SK-N-SH (cell line): ENCODE measurements at regions not wholly inside any gene's neighbourhood (a gene's known extent, or its start where the extent isn't known, plus 50 kb on each side); places are given as distances from the start of the nearest gene placed in this dataset.

ENCODE experiments used
- CTCF ChIA-PET: fragments of 300-600, 350-600 bp; formaldehyde crosslinking; extraction: SDS; loops from one replicate; lab custom pipeline; 2021; lab: Yijun Ruan, JAX
- POLR2A ChIA-PET: fragments of 350-600 bp; sonication (Branson Sonifier 250); formaldehyde crosslinking; extraction: SDS; loops from one replicate; lab custom pipeline; 2020; ENCODE audit warnings: antibody characterized with exemption, inconsistent platforms; lab: Yijun Ruan, JAX
- DNase-seq: peaks from one replicate; pipeline ENCODE4 v3.0.0; 2012
- H2AFZ ChIP-seq: fragments of 200-600 bp; sonication (generic); 2 replicates; pipeline ENCODE4 v1.8.1; 2016; ENCODE audit warnings: antibody characterized with exemption, mild to moderate bottlenecking, low read depth
- H3F3A ChIP-seq: fragments of 200-600 bp; sonication (generic); replicated peaks from 2 replicates; pipeline ENCODE3; 2016; ENCODE audit warnings: antibody characterized with exemption, mild to moderate bottlenecking; ENCODE audit not compliant: insufficient read depth
- H3K27ac ChIP-seq, 2 experiments: fragments of 200-500 bp in 1 of 2; fragments of 200-600 bp in 1 of 2; sonication (Bioruptor generic) in 1 of 2; sonication (generic), shearing (Covaris generic) in 1 of 2; 2 replicates each; pipeline versions ENCODE4 v1.5.1 to v1.6.1; 2014 to 2016; ENCODE audit warnings: low read depth in 2 of 2, inconsistent platforms in 1 of 2, low read length in 1 of 2, mild to moderate bottlenecking in 1 of 2, mixed read lengths in 1 of 2
- H3K27me3 ChIP-seq: fragments of 200-600 bp; sonication (generic), shearing (Covaris generic); 2 replicates; pipeline ENCODE4 v1.6.1; 2016; ENCODE audit warnings: mixed run types; ENCODE audit not compliant: insufficient read depth
- H3K36me3 ChIP-seq, 2 experiments: fragments of 200-500 bp in 1 of 2; fragments of 200-600 bp in 1 of 2; sonication (Bioruptor generic) in 1 of 2; sonication (generic) in 1 of 2; replicated peaks in 1 of 2; 2 replicates each; pipeline versions ENCODE3 to v1.5.1; 2014 to 2016; ENCODE audit warnings: low read length in 1 of 2, mild to moderate bottlenecking in 1 of 2; ENCODE audit not compliant: insufficient read depth in 2 of 2, control insufficient read depth in 1 of 2
- H3K4me1 ChIP-seq, 2 experiments: fragments of 200-500 bp in 1 of 2; fragments of 200-600 bp in 1 of 2; sonication (Bioruptor generic) in 1 of 2; sonication (generic), shearing (Covaris generic) in 1 of 2; 2 replicates each; pipeline versions ENCODE4 v1.5.1 to v1.6.1; 2014 to 2016; ENCODE audit warnings: low read depth in 1 of 2, low read length in 1 of 2, mixed run types in 1 of 2; ENCODE audit not compliant: insufficient read depth in 2 of 2, control insufficient read depth in 1 of 2
- H3K4me2 ChIP-seq: fragments of 200-600 bp; sonication (generic), shearing (Covaris generic); 2 replicates; pipeline ENCODE4 v1.6.1; 2017; ENCODE audit warnings: mixed run types
- H3K4me3 ChIP-seq, 2 experiments: fragments of 200-500 bp in 1 of 2; fragments of 200-600 bp in 1 of 2; sonication (Bioruptor generic) in 1 of 2; sonication (generic), shearing (Covaris generic) in 1 of 2; 2 replicates each; pipeline versions ENCODE4 v1.5.1 to v1.8.1; 2014 to 2016; ENCODE audit warnings: low read depth in 2 of 2, inconsistent platforms in 1 of 2, low read length in 1 of 2, mild to moderate bottlenecking in 1 of 2, mixed read lengths in 1 of 2, moderate library complexity in 1 of 2
- H3K79me2 ChIP-seq: fragments of 200-600 bp; sonication (generic); 2 replicates; pipeline ENCODE4 v1.8.1; 2017; ENCODE audit warnings: mild to moderate bottlenecking; ENCODE audit not compliant: insufficient read depth
- H3K9ac ChIP-seq: fragments of 200-600 bp; sonication (generic); 2 replicates; pipeline ENCODE4 v1.6.1; 2017; ENCODE audit warnings: mixed run types
- H3K9me2 ChIP-seq: fragments of 200-600 bp; sonication (generic); 2 replicates; pipeline ENCODE4 v1.6.1; 2017; ENCODE audit warnings: mixed run types
- H3K9me3 ChIP-seq: fragments of 200-600 bp; sonication (generic); 2 replicates; pipeline ENCODE4 v1.6.1; 2017; ENCODE audit warnings: mixed run types, mild to moderate bottlenecking, moderate library complexity
- H4K20me1 ChIP-seq: fragments of 200-600 bp; sonication (generic); 2 replicates; pipeline ENCODE4 v1.6.1; 2017; ENCODE audit warnings: mild to moderate bottlenecking, mixed run types; ENCODE audit not compliant: insufficient read depth
- ELF1 ChIP-seq: IDR thresholded peaks from 2 replicates; pipeline ENCODE4 v1.4.0; 2012
- EP300 ChIP-seq, 2 experiments: IDR thresholded peaks; 2 replicates each; pipeline versions ENCODE4 v1.4.0 to v1.6.1; 2012; ENCODE audit warnings: borderline replicate concordance in 1 of 2, low read depth in 1 of 2, low read length in 1 of 2
- EZH2phosphoT487 ChIP-seq: fragments of 200-600 bp; sonication (generic); IDR thresholded peaks from 2 replicates; pipeline ENCODE4 v1.6.1; 2017; ENCODE audit warnings: low read depth, mixed run types, mild to moderate bottlenecking, antibody characterized with exemption, moderate library complexity, borderline replicate concordance
- FOSL2 ChIP-seq: IDR thresholded peaks from 2 replicates; pipeline ENCODE4 v1.4.0; 2012; ENCODE audit warnings: low read depth, mild to moderate bottlenecking, moderate library complexity, borderline replicate concordance
- FOXJ3 ChIP-seq: sonication (generic); formaldehyde crosslinking; IDR thresholded peaks from 2 replicates; pipeline ENCODE4 v1.5.1; 2020; ENCODE audit warnings: mild to moderate bottlenecking, missing genetic modification reagents
- FOXM1 ChIP-seq: IDR thresholded peaks from 2 replicates; pipeline ENCODE4 v1.4.0; 2012; ENCODE audit warnings: low read depth, mild to moderate bottlenecking
- GATA2 ChIP-seq: sonication (generic); formaldehyde crosslinking; IDR thresholded peaks from 2 replicates; pipeline ENCODE4 v1.5.0; 2020; ENCODE audit warnings: mild to moderate bottlenecking, missing genetic modification reagents
- MAX ChIP-seq: IDR thresholded peaks from 2 replicates; pipeline ENCODE4 v1.4.0; 2012; ENCODE audit warnings: low read depth
- MEF2A ChIP-seq: IDR thresholded peaks from 2 replicates; pipeline ENCODE4 v1.4.0; 2012; ENCODE audit warnings: low read depth, borderline replicate concordance
- MXI1 ChIP-seq: IDR thresholded peaks from 2 replicates; pipeline ENCODE4 v1.6.1; 2012; ENCODE audit warnings: mild to moderate bottlenecking, low read depth, low read length, improper control_type of control experiment
- NFIC ChIP-seq: IDR thresholded peaks from 2 replicates; pipeline ENCODE4 v1.4.0; 2012; ENCODE audit warnings: borderline replicate concordance
- NRF1 ChIP-seq: IDR thresholded peaks from 2 replicates; pipeline ENCODE4 v1.6.1; 2012; ENCODE audit warnings: low read depth, mild to moderate bottlenecking, low read length
- PBX3 ChIP-seq: IDR thresholded peaks from 2 replicates; pipeline ENCODE4; 2012
- POLR2AphosphoS5 ChIP-seq: IDR thresholded peaks from 2 replicates; pipeline ENCODE4 v1.6.1; 2012; ENCODE audit warnings: low read depth, low read length
- RAD21 ChIP-seq: IDR thresholded peaks from 2 replicates; pipeline ENCODE4 v1.6.1; 2012; ENCODE audit warnings: mild to moderate bottlenecking, low read length
- RFX5 ChIP-seq: IDR thresholded peaks from 2 replicates; pipeline ENCODE4 v1.6.1; 2012; ENCODE audit warnings: mild to moderate bottlenecking, improper control_type of control experiment, low read length
- RXRA ChIP-seq: IDR thresholded peaks from 2 replicates; pipeline ENCODE4 v1.4.0; 2012; ENCODE audit warnings: low read depth, mild to moderate bottlenecking, borderline replicate concordance
- SMC3 ChIP-seq: IDR thresholded peaks from 2 replicates; pipeline ENCODE4 v1.6.1; 2012; ENCODE audit warnings: low read depth, low read length, improper control_type of control experiment
- TAF1 ChIP-seq: IDR thresholded peaks from 2 replicates; pipeline ENCODE4 v1.6.1; 2012; ENCODE audit warnings: low read depth, mild to moderate bottlenecking, low read length, moderate library complexity, borderline replicate concordance
- TCF12 ChIP-seq: IDR thresholded peaks from 2 replicates; pipeline ENCODE4 v1.4.0; 2012
- TEAD4 ChIP-seq: IDR thresholded peaks from 2 replicates; pipeline ENCODE4 v1.4.0; 2012; ENCODE audit warnings: mild to moderate bottlenecking, borderline replicate concordance; ENCODE audit not compliant: insufficient read depth
- USF2 ChIP-seq: fragments of 150-350 bp; IDR thresholded peaks from 2 replicates; pipeline ENCODE4 v1.6.1; 2017; ENCODE audit warnings: antibody characterized with exemption, low read length, low read depth, borderline replicate concordance
- YY1 ChIP-seq: IDR thresholded peaks from 2 replicates; pipeline ENCODE4 v1.4.0; 2012; ENCODE audit warnings: low read depth, mild to moderate bottlenecking
- WGBS: methylation state at CpG from one replicate; pipeline ENCODE4 v1.1.6; 2017; ENCODE audit warnings: low lambda C conversion rate; 5-methylcytosine and 5-hydroxymethylcytosine counted together
- TF ChIP-seq, protein P1 (sequence below): IDR thresholded peaks from 2 replicates; pipeline ENCODE4 v1.4.0; 2012; ENCODE audit warnings: low read depth, borderline replicate concordance
- TF ChIP-seq, protein P2 (sequence below): fragments of 200-600 bp; sonication (generic); IDR thresholded peaks from 2 replicates; pipeline ENCODE4 v1.6.1; 2017; ENCODE audit warnings: antibody characterized with exemption, mild to moderate bottlenecking, moderate library complexity
- TF ChIP-seq, protein P3 (sequence below): fragments of 150-350 bp; IDR thresholded peaks from 2 replicates; pipeline ENCODE4 v1.6.1; 2016; ENCODE audit warnings: mild to moderate bottlenecking, low read depth, low read length
- TF ChIP-seq, protein P4 (sequence below): IDR thresholded peaks from 2 replicates; pipeline ENCODE4 v1.4.0; 2012; ENCODE audit warnings: low read depth, borderline replicate concordance

- POLR2A ChIA-PET, result interaction anchor here (0.6 to 1.1 kb wide), 3 partner anchors 24 to 233 kb away, joined by 3 read pairs; no protein-coding TSS in a partner anchor
- Histone ChIP-seq H3K9me3 (no peaks in the 10 kb centered on the region; the same call in 1 of the 2 replicates), H3K27me3 (no peaks in the 10 kb centered on the region)
- TF ChIP-seq TEAD4 (0 out of 2 replicates have a peak, but pooled peaks have one; percentile 15), EP300 (IDR thresholded peaks at IDR 0.05; ENCODE audit: borderline replicate concordance in 1 of 2, low read depth in 1 of 2, low read length in 1 of 2) (peak in 1 of 2 experiments; percentile 97; a peak in 2 of 4 replicates), SMC3 (no peak), TAF1 (no peak), ELF1 (no peak), RAD21 (0 out of 2 replicates have a peak, but pooled peaks have one; percentile 15), EZH2phosphoT487 (no peak), NFIC (no peak), FOXM1 (no peak), FOXJ3 (CRISPR knock-in tag) (peak; percentile 48; the same call in 1 of the 2 replicates), MAX (no peak), NRF1 (no peak), FOSL2 (no peak), RXRA (no peak), PBX3 (no peak), TCF12 (peak; percentile 30; the same call in 1 of the 2 replicates), YY1 (no peak), MEF2A (no peak), USF2 (no peak), GATA2 (CRISPR knock-in tag) (peak; percentile 94), RFX5 (no peak), POLR2AphosphoS5 (no peak), MXI1 (peak; percentile 86)
- TF ChIP-seq, protein P1, sequence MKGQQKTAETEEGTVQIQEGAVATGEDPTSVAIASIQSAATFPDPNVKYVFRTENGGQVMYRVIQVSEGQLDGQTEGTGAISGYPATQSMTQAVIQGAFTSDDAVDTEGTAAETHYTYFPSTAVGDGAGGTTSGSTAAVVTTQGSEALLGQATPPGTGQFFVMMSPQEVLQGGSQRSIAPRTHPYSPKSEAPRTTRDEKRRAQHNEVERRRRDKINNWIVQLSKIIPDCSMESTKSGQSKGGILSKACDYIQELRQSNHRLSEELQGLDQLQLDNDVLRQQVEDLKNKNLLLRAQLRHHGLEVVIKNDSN, result no peak
- TF ChIP-seq, protein P2, sequence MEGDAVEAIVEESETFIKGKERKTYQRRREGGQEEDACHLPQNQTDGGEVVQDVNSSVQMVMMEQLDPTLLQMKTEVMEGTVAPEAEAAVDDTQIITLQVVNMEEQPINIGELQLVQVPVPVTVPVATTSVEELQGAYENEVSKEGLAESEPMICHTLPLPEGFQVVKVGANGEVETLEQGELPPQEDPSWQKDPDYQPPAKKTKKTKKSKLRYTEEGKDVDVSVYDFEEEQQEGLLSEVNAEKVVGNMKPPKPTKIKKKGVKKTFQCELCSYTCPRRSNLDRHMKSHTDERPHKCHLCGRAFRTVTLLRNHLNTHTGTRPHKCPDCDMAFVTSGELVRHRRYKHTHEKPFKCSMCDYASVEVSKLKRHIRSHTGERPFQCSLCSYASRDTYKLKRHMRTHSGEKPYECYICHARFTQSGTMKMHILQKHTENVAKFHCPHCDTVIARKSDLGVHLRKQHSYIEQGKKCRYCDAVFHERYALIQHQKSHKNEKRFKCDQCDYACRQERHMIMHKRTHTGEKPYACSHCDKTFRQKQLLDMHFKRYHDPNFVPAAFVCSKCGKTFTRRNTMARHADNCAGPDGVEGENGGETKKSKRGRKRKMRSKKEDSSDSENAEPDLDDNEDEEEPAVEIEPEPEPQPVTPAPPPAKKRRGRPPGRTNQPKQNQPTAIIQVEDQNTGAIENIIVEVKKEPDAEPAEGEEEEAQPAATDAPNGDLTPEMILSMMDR, result no peak
- TF ChIP-seq, protein P3, sequence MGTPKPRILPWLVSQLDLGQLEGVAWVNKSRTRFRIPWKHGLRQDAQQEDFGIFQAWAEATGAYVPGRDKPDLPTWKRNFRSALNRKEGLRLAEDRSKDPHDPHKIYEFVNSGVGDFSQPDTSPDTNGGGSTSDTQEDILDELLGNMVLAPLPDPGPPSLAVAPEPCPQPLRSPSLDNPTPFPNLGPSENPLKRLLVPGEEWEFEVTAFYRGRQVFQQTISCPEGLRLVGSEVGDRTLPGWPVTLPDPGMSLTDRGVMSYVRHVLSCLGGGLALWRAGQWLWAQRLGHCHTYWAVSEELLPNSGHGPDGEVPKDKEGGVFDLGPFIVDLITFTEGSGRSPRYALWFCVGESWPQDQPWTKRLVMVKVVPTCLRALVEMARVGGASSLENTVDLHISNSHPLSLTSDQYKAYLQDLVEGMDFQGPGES, result no peak
- TF ChIP-seq, protein P4, sequence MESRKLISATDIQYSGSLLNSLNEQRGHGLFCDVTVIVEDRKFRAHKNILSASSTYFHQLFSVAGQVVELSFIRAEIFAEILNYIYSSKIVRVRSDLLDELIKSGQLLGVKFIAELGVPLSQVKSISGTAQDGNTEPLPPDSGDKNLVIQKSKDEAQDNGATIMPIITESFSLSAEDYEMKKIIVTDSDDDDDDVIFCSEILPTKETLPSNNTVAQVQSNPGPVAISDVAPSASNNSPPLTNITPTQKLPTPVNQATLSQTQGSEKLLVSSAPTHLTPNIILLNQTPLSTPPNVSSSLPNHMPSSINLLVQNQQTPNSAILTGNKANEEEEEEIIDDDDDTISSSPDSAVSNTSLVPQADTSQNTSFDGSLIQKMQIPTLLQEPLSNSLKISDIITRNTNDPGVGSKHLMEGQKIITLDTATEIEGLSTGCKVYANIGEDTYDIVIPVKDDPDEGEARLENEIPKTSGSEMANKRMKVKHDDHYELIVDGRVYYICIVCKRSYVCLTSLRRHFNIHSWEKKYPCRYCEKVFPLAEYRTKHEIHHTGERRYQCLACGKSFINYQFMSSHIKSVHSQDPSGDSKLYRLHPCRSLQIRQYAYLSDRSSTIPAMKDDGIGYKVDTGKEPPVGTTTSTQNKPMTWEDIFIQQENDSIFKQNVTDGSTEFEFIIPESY, result no peak
Measured at GRCh38 chr20:54914995-54915394, 439.6 kb downstream of the DOK5 start.

More at GRCh38 chr20:54914995-54915394, 439.6 kb downstream of the DOK5 start:
- CTCF ChIA-PET, result interaction anchor here (0.7 to 2.5 kb wide), 5 partner anchors 24 to 234 kb away, joined by 3 to 9 read pairs (median 3); no protein-coding TSS in a partner anchor
- H4K20me1 ChIP-seq, result no peaks in the 10 kb centered on the region
- peaks cover 0 to 3% of the 10 kb centered on the region in 2 experiments; a peak in 2 of 4 replicates for H3K4me1 ChIP-seq
- WGBS, result 0% methylated on average over 1 of the region's 1 CpG
- H3K4me2 ChIP-seq, result no peak overlapping the region
- H3K79me2 ChIP-seq, result no peaks in the 10 kb centered on the region
- H3K36me3 ChIP-seq, result no peaks in the 10 kb centered on the region
- H2AFZ ChIP-seq, result no peak overlapping the region
- peak overlapping the region in 1 of 2 experiments; percentile 69; a peak in 1 of 4 replicates for H3K27ac ChIP-seq
- H3K9me2 ChIP-seq, result no peaks in the 10 kb centered on the region
- no peak overlapping the region for H3K9ac ChIP-seq
- peak; percentile 73 for DNase-seq
- H3F3A ChIP-seq, result no peaks in the 10 kb centered on the region
- no peak overlapping the region for H3K4me3 ChIP-seq
